H1 (cell line): ENCODE measurements at regions not wholly inside any gene's neighbourhood (a gene's known extent, or its start where the extent isn't known, plus 50 kb on each side); places are given as distances from the start of the nearest gene placed in this dataset.
A peak's percentile ranks its signal among the peaks of the same experiment; 100 is the strongest.

Experiments used
- CTCF ChIA-PET: fragments of 300-600 bp; sonication (Branson Sonifier 250); formaldehyde crosslinking; loops from one replicate; lab custom pipeline; 2021; ENCODE audit not compliant: partially characterized antibody; lab: Charles Lee
- POLR2A ChIA-PET: fragments of 300-600 bp; sonication (Branson Sonifier 250); formaldehyde crosslinking; loops from one replicate; lab custom pipeline; 2021; ENCODE audit warnings: inconsistent platforms; ENCODE audit not compliant: partially characterized antibody; lab: Charles Lee
- DNase-seq, 2 experiments: peaks; one replicate each; pipeline versions ENCODE4 v3.0.0 to v3.0.0-alpha.2; 2010 to 2022; ENCODE audit warnings: low spot score in 2 of 2, low read depth in 1 of 2, mixed read lengths in 1 of 2
- FAIRE-seq: peaks from 2 replicates; lab custom pipeline; 2011; peaks lifted over from hg19 to GRCh38; lab: Jason Lieb, UNC
- H2AFZ ChIP-seq: 2 replicates; pipeline ENCODE4 v1.8.1; 2012; ENCODE audit warnings: low read length, inconsistent platforms
- H2AK5ac ChIP-seq: 2 replicates; pipeline ENCODE4 v1.6.1; 2013; ENCODE audit warnings: low read depth, low read length
- H2BK120ac ChIP-seq: replicated peaks from 2 replicates; pipeline ENCODE3; 2013; ENCODE audit warnings: low read depth, low read length, inconsistent platforms
- H2BK12ac ChIP-seq: 2 replicates; pipeline ENCODE4 v1.6.1; 2013; ENCODE audit warnings: low read depth, low read length
- H2BK15ac ChIP-seq: 2 replicates; pipeline ENCODE4 v1.6.1; 2013; ENCODE audit warnings: low read length
- H2BK20ac ChIP-seq: 2 replicates; pipeline ENCODE4 v1.6.1; 2013; ENCODE audit warnings: low read length
- H2BK5ac ChIP-seq: 2 replicates; pipeline ENCODE4 v1.6.1; 2013; ENCODE audit warnings: low read depth, low read length
- H3K14ac ChIP-seq: 2 replicates; pipeline ENCODE4 v1.6.1; 2013; ENCODE audit warnings: inconsistent platforms; ENCODE audit not compliant: insufficient read length
- H3K18ac ChIP-seq: 2 replicates; pipeline ENCODE4 v1.6.1; 2013; ENCODE audit warnings: low read length; ENCODE audit errors: extremely low read depth
- H3K23ac ChIP-seq: 2 replicates; pipeline ENCODE4 v1.6.1; 2013; ENCODE audit warnings: inconsistent platforms; ENCODE audit not compliant: insufficient read length
- H3K23me2 ChIP-seq: 2 replicates; pipeline ENCODE4 v1.6.1; 2013; ENCODE audit warnings: low read depth, low read length
- H3K27ac ChIP-seq: 2 replicates; pipeline ENCODE4 v1.6.1; 2011; ENCODE audit warnings: low read depth, low read length, inconsistent platforms
- H3K27me3 ChIP-seq, 4 experiments: replicated peaks in 1 of 4; 1 replicate in 1 of 4; 2 replicates in 3 of 4; pipeline versions ENCODE4 v1.6.1 to v1.8.1; 2011 to 2013; ENCODE audit warnings: low read length in 3 of 4, mild to moderate bottlenecking in 3 of 4, inconsistent platforms in 2 of 4, mixed read lengths in 2 of 4, moderate library complexity in 1 of 4; ENCODE audit not compliant: control insufficient read depth in 3 of 4, insufficient read depth in 3 of 4; ENCODE audit errors: extremely low read depth in 1 of 4
- H3K36me3 ChIP-seq, 4 experiments: 2 replicates each; pipeline versions ENCODE4 v1.6.1 to v1.8.1; 2011 to 2013; ENCODE audit warnings: mild to moderate bottlenecking in 4 of 4, low read length in 3 of 4, moderate library complexity in 2 of 4, control low read depth in 1 of 4, inconsistent platforms in 1 of 4; ENCODE audit not compliant: insufficient read depth in 4 of 4, control insufficient read depth in 2 of 4
- H3K4ac ChIP-seq: replicated peaks from 2 replicates; pipeline ENCODE3; 2013; ENCODE audit warnings: low read length, low read depth, mixed read lengths, inconsistent platforms; ENCODE audit not compliant: insufficient read length
- H3K4me1 ChIP-seq, 4 experiments: replicated peaks in 1 of 4; 1 replicate in 1 of 4; 2 replicates in 3 of 4; pipeline versions ENCODE4 v1.6.1 to v1.8.1; 2011 to 2013; ENCODE audit warnings: low read length in 3 of 4, inconsistent platforms in 2 of 4, mixed read lengths in 1 of 4; ENCODE audit not compliant: insufficient read depth in 4 of 4, control insufficient read depth in 3 of 4
- H3K4me2 ChIP-seq, 2 experiments: 2 replicates each; pipeline versions ENCODE4 v1.6.1 to v1.8.1; 2011 to 2013; ENCODE audit warnings: low read depth in 2 of 2, low read length in 2 of 2, control low read depth in 1 of 2, inconsistent platforms in 1 of 2, mild to moderate bottlenecking in 1 of 2; ENCODE audit not compliant: insufficient read depth in 1 of 2
- H3K4me3 ChIP-seq, 4 experiments: fragments of 200-600, 300-600 bp in 1 of 4; sonication (generic), shearing (Covaris generic), sonication (Bioruptor Twin) in 1 of 4; 2 replicates each; pipeline versions ENCODE4 v1.5.1 to v1.8.1; 2011 to 2016; ENCODE audit warnings: low read length in 4 of 4, low read depth in 3 of 4, control low read depth in 2 of 4, inconsistent platforms in 2 of 4, mild to moderate bottlenecking in 2 of 4, mixed read lengths in 1 of 4, moderate library complexity in 1 of 4; ENCODE audit not compliant: insufficient read depth in 2 of 4; ENCODE audit errors: extremely low read depth in 1 of 4
- H3K56ac ChIP-seq: replicated peaks from 2 replicates; pipeline ENCODE3; 2013; ENCODE audit warnings: low read depth, mild to moderate bottlenecking, mixed read lengths, low read length, inconsistent platforms; ENCODE audit not compliant: insufficient read length
- H3K79me1 ChIP-seq: 2 replicates; pipeline ENCODE4 v1.6.1; 2013; ENCODE audit warnings: low read depth, low read length, control low read depth
- H3K79me2 ChIP-seq, 2 experiments: 2 replicates each; pipeline versions ENCODE4 v1.6.1 to v1.8.1; 2012 to 2013; ENCODE audit warnings: low read length in 2 of 2, mild to moderate bottlenecking in 2 of 2, inconsistent platforms in 1 of 2; ENCODE audit not compliant: insufficient read depth in 2 of 2, control insufficient read depth in 1 of 2
- H3K9ac ChIP-seq, 4 experiments: replicated peaks in 1 of 4; 1 replicate in 1 of 4; 2 replicates in 3 of 4; pipeline versions ENCODE4 v1.6.1 to v1.8.1; 2011 to 2013; ENCODE audit warnings: low read depth in 3 of 4, low read length in 3 of 4, control low read depth in 2 of 4, mild to moderate bottlenecking in 2 of 4, moderate library complexity in 2 of 4, inconsistent platforms in 1 of 4; ENCODE audit errors: extremely low read depth in 1 of 4
- H3K9me3 ChIP-seq, 2 experiments: 2 replicates each; pipeline versions ENCODE4 v1.6.1 to v1.8.1; 2012 to 2013; ENCODE audit warnings: mild to moderate bottlenecking in 2 of 2, moderate library complexity in 2 of 2, control low read depth in 1 of 2, inconsistent platforms in 1 of 2, low read depth in 1 of 2, low read length in 1 of 2, mixed read lengths in 1 of 2; ENCODE audit not compliant: insufficient read depth in 2 of 2
- H4K20me1 ChIP-seq, 2 experiments: replicated peaks in 1 of 2; 2 replicates each; pipeline versions ENCODE3 to v1.8.1; 2011 to 2013; ENCODE audit warnings: inconsistent platforms in 2 of 2, low read length in 2 of 2, mild to moderate bottlenecking in 1 of 2; ENCODE audit not compliant: insufficient read depth in 2 of 2, control insufficient read depth in 1 of 2
- H4K5ac ChIP-seq: 2 replicates; pipeline ENCODE4 v1.6.1; 2013; ENCODE audit warnings: low read length, low read depth, mixed read lengths, inconsistent platforms; ENCODE audit not compliant: insufficient read length
- H4K8ac ChIP-seq: 2 replicates; pipeline ENCODE4 v1.8.0; 2013; ENCODE audit warnings: mild to moderate bottlenecking, moderate library complexity, low read length, inconsistent platforms; ENCODE audit not compliant: insufficient read depth; ENCODE audit errors: extremely low read depth
- H4K91ac ChIP-seq: replicated peaks from 2 replicates; pipeline ENCODE3; 2013; ENCODE audit warnings: low read length, mixed read lengths, inconsistent platforms; ENCODE audit not compliant: insufficient read length
- RAD21 ChIP-seq, 2 experiments: IDR thresholded peaks in 1 of 2; conservative IDR thresholded peaks in 1 of 2; 2 replicates each; pipeline ENCODE4 v1.6.1; 2011; ENCODE audit warnings: low read depth in 2 of 2, low read length in 2 of 2, improper control_type of control experiment in 1 of 2, inconsistent platforms in 1 of 2, mild to moderate bottlenecking in 1 of 2, moderate library complexity in 1 of 2
- USF2 ChIP-seq: IDR thresholded peaks from 2 replicates; pipeline ENCODE4 v1.6.1; 2011; ENCODE audit warnings: low read length, improper control_type of control experiment
- WGBS, 2 experiments: shearing (Covaris generic) in 1 of 2; methylation state at CpG; one replicate each; pipeline versions ENCODE4 v1.1.6 to v1.1.7; 2013 to 2015; ENCODE audit warnings: low lambda C conversion rate in 2 of 2, mixed read lengths in 2 of 2, inconsistent platforms in 1 of 2, low coverage in 1 of 2, missing lambda C conversion rate in 1 of 2; ENCODE audit not compliant: insufficient replicate concordance in 2 of 2, insufficient coverage in 1 of 2, insufficient read length in 1 of 2; ENCODE audit errors: extremely low coverage in 1 of 2, missing lambda C conversion rate in 1 of 2; 5-methylcytosine and 5-hydroxymethylcytosine counted together

GRCh38 chr2:23096906-23097602, 287.9 kb upstream of the KLHL29 start:
- ChIA-PET POLR2A (no interaction called here), CTCF (interaction anchor here (1.6 kb wide), 1 partner anchor 22 kb away, joined by 3 read pairs; no protein-coding TSS in a partner anchor)
- Histone ChIP-seq H3K23ac (no peak overlapping the region), H3K18ac (no peak overlapping the region), H3K9ac (no peak overlapping the region), H3K9me3 (no peaks in the 10 kb centered on the region), H2BK12ac (no peak overlapping the region), H3K79me2 (no peaks in the 10 kb centered on the region), H3K4me1 (no peaks in the 10 kb centered on the region), H2AK5ac (no peak overlapping the region), H2BK20ac (no peak overlapping the region), H3K79me1 (no peaks in the 10 kb centered on the region), H2BK5ac (no peak overlapping the region), H4K8ac (no peak overlapping the region), H2AFZ (no peak overlapping the region), H3K27ac (no peak overlapping the region), H4K5ac (no peak overlapping the region), H3K14ac (no peak overlapping the region), H3K4ac (no peak overlapping the region), H3K4me2 (no peak overlapping the region), H2BK15ac (no peak overlapping the region), H2BK120ac (no peak overlapping the region), H3K56ac (no peak overlapping the region), H3K23me2 (no peaks in the 10 kb centered on the region), H3K27me3 (no peaks in the 10 kb centered on the region), H3K4me3 (no peak overlapping the region), H3K36me3 (no peaks in the 10 kb centered on the region), H4K20me1 (no peaks in the 10 kb centered on the region), H4K91ac (no peak overlapping the region)
- WGBS, 2 experiments = 87% methylated on average over 3 of the region's 3 CpGs; no CpG with 5 or more reads in 1 of the 2 experiments
- no peak for DNase-seq
- no peak for FAIRE-seq
- no peak for TF ChIP-seq USF2
- TF ChIP-seq RAD21 (IDR thresholded peaks at IDR 0.05 in 1 of 2, conservative IDR thresholded peaks at IDR 0.05 in 1 of 2; ENCODE audit: low read depth in 2 of 2, low read length in 2 of 2) = peak; percentile 6 to 29; a peak in 3 of 4 replicates
